H9 (cell line): ENCODE measurements at regions not wholly inside any gene's neighbourhood (a gene's known extent, or its start where the extent isn't known, plus 50 kb on each side); places are given as distances from the start of the nearest gene placed in this dataset.

Experiments used
- DNase-seq: peaks from one replicate; pipeline ENCODE4 v3.0.0-alpha.2; 2017
- H2AFZ ChIP-seq: one replicate; pipeline ENCODE4 v1.6.1; 2013; ENCODE audit warnings: mild to moderate bottlenecking, low read length, control low read depth, moderate library complexity
- H2AK5ac ChIP-seq: 2 replicates; pipeline ENCODE4 v1.6.1; 2013; ENCODE audit warnings: low read length, control low read depth, mixed read lengths; ENCODE audit not compliant: insufficient read length
- H2BK120ac ChIP-seq: one replicate; pipeline ENCODE4 v1.6.1; 2013; ENCODE audit warnings: low read depth, mild to moderate bottlenecking, low read length, control low read depth, inconsistent platforms; ENCODE audit not compliant: poor library complexity, severe bottlenecking
- H2BK12ac ChIP-seq: 2 replicates; pipeline ENCODE4 v1.6.1; 2013; ENCODE audit warnings: low read length, control low read depth, mixed read lengths, low read depth; ENCODE audit not compliant: insufficient read length
- H2BK15ac ChIP-seq: 2 replicates; pipeline ENCODE4 v1.6.1; 2013; ENCODE audit warnings: low read depth, low read length, control low read depth
- H2BK20ac ChIP-seq: one replicate; pipeline ENCODE4 v1.6.1; 2013; ENCODE audit warnings: low read depth, mild to moderate bottlenecking, low read length, control low read depth, inconsistent platforms; ENCODE audit not compliant: poor library complexity, severe bottlenecking
- H2BK5ac ChIP-seq: 2 replicates; pipeline ENCODE4 v1.6.1; 2013; ENCODE audit warnings: low read length, control low read depth, mixed read lengths; ENCODE audit not compliant: insufficient read length
- H3K14ac ChIP-seq: 2 replicates; pipeline ENCODE4 v1.6.1; 2013; ENCODE audit warnings: low read length, control low read depth; ENCODE audit not compliant: insufficient read depth
- H3K18ac ChIP-seq: 2 replicates; pipeline ENCODE4 v1.6.1; 2013; ENCODE audit warnings: low read depth, mild to moderate bottlenecking, mixed read lengths, low read length, control low read depth; ENCODE audit not compliant: insufficient read length
- H3K23ac ChIP-seq: 2 replicates; pipeline ENCODE4 v1.6.1; 2013; ENCODE audit warnings: low read length, control low read depth, mixed read lengths, low read depth; ENCODE audit not compliant: insufficient read length
- H3K23me2 ChIP-seq: 2 replicates; pipeline ENCODE4 v1.6.1; 2013; ENCODE audit warnings: low read depth, mild to moderate bottlenecking, mixed read lengths, low read length, control low read depth; ENCODE audit not compliant: insufficient read length, poor library complexity, severe bottlenecking
- H3K27ac ChIP-seq: 2 replicates; pipeline ENCODE4 v1.5.1; 2013; ENCODE audit warnings: low read length, control low read depth, mixed read lengths, low read depth; ENCODE audit not compliant: insufficient read length
- H3K27me3 ChIP-seq: 2 replicates; pipeline ENCODE4 v1.6.1; 2013; ENCODE audit warnings: low read length, control low read depth, inconsistent platforms; ENCODE audit not compliant: insufficient read depth
- H3K4ac ChIP-seq: 2 replicates; pipeline ENCODE4 v1.6.1; 2013; ENCODE audit warnings: low read depth, mild to moderate bottlenecking, control low read depth, inconsistent platforms, low read length, moderate library complexity
- H3K4me1 ChIP-seq: 2 replicates; pipeline ENCODE4 v1.6.1; 2013; ENCODE audit warnings: low read length, control low read depth, inconsistent platforms; ENCODE audit not compliant: insufficient read depth
- H3K4me2 ChIP-seq: 2 replicates; pipeline ENCODE4 v1.6.1; 2013; ENCODE audit warnings: low read length, control low read depth, mixed read lengths; ENCODE audit not compliant: insufficient read length, insufficient read depth
- H3K56ac ChIP-seq: 2 replicates; pipeline ENCODE4 v1.6.1; 2013; ENCODE audit warnings: low read depth, mild to moderate bottlenecking, mixed read lengths, low read length, control low read depth; ENCODE audit not compliant: insufficient read length
- H3K79me1 ChIP-seq: 2 replicates; pipeline ENCODE4 v1.6.1; 2013; ENCODE audit warnings: low read depth, mild to moderate bottlenecking, moderate library complexity, low read length, control low read depth, inconsistent platforms; ENCODE audit not compliant: insufficient read depth, poor library complexity, severe bottlenecking
- H3K79me2 ChIP-seq: 2 replicates; pipeline ENCODE4 v1.6.1; 2013; ENCODE audit warnings: low read length, control low read depth, inconsistent platforms; ENCODE audit not compliant: insufficient read depth
- H3K9ac ChIP-seq: 2 replicates; pipeline ENCODE4 v1.6.1; 2013; ENCODE audit warnings: low read length, control low read depth, mixed read lengths; ENCODE audit not compliant: insufficient read length; ENCODE audit errors: extremely low read depth
- H3K9me3 ChIP-seq: one replicate; pipeline ENCODE4 v1.6.1; 2013; ENCODE audit warnings: low read depth, low read length, inconsistent platforms; ENCODE audit not compliant: control insufficient read depth
- H3T11ph ChIP-seq: one replicate; pipeline ENCODE4 v1.6.1; 2013; ENCODE audit warnings: mild to moderate bottlenecking, low read length, control low read depth, inconsistent platforms
- H4K20me1 ChIP-seq: one replicate; pipeline ENCODE4 v1.6.1; 2013; ENCODE audit not compliant: control insufficient read depth, insufficient read length, insufficient read depth
- H4K5ac ChIP-seq: 2 replicates; pipeline ENCODE4 v1.6.1; 2013; ENCODE audit warnings: low read depth, mild to moderate bottlenecking, mixed read lengths, low read length, control low read depth; ENCODE audit not compliant: insufficient read length
- H4K8ac ChIP-seq: replicated peaks from 2 replicates; pipeline ENCODE4 v1.6.1; 2013; ENCODE audit warnings: low read length, control low read depth, mixed read lengths, low read depth; ENCODE audit not compliant: insufficient read length
- H4K91ac ChIP-seq: 2 replicates; pipeline ENCODE4 v1.6.1; 2013; ENCODE audit warnings: low read depth, mild to moderate bottlenecking, moderate library complexity, mixed read lengths, low read length, control low read depth; ENCODE audit not compliant: insufficient read length
- H3K27ac Mint-ChIP-seq, 3 experiments: 2 replicates in 2 of 3; 3 replicates in 1 of 3; pipeline ENCODE4 v1.8.0; 2020 to 2021; ENCODE audit warnings: mixed read lengths in 3 of 3, mild to moderate bottlenecking in 1 of 3, moderate library complexity in 1 of 3
- H3K27me3 Mint-ChIP-seq: 2 replicates; pipeline ENCODE4 v1.8.0; 2021; ENCODE audit warnings: low read depth, mild to moderate bottlenecking, moderate library complexity, mixed read lengths
- H3K36me3 Mint-ChIP-seq, 3 experiments: 2 replicates in 2 of 3; 3 replicates in 1 of 3; pipeline ENCODE4 v1.8.0; 2020 to 2021; ENCODE audit warnings: low read depth in 3 of 3, mixed read lengths in 3 of 3; ENCODE audit not compliant: insufficient read depth in 1 of 3
- H3K4me1 Mint-ChIP-seq, 2 experiments: 2 replicates each; pipeline ENCODE4 v1.8.0; 2020; ENCODE audit warnings: mixed read lengths in 2 of 2
- H3K4me3 Mint-ChIP-seq, 2 experiments: 2 replicates in 1 of 2; 3 replicates in 1 of 2; pipeline ENCODE4 v1.8.0; 2020 to 2021; ENCODE audit warnings: mild to moderate bottlenecking in 2 of 2, mixed read lengths in 2 of 2, moderate library complexity in 1 of 2
- H3K9me3 Mint-ChIP-seq, 2 experiments: 2 replicates in 1 of 2; 3 replicates in 1 of 2; pipeline ENCODE4 v1.8.0; 2020; ENCODE audit warnings: mild to moderate bottlenecking in 2 of 2, mixed read lengths in 2 of 2, moderate library complexity in 1 of 2
- CTCF ChIP-seq: fragments of 200-600 bp; sonication (generic); conservative IDR thresholded peaks from 3 replicates; pipeline ENCODE4 v1.8.0; 2021; ENCODE audit warnings: antibody characterized with exemption, mild to moderate bottlenecking
- WGBS: extraction: QIAGEN DNeasy Blood & Tissue Kit; methylation state at CpG from one replicate; pipeline ENCODE4 v1.1.7; 2013; ENCODE audit warnings: missing lambda C conversion rate, low lambda C conversion rate, mixed read lengths; ENCODE audit not compliant: insufficient read length; ENCODE audit errors: extremely low coverage; 5-methylcytosine and 5-hydroxymethylcytosine counted together

GRCh38 chr14:55977392-55978150, 140.6 kb upstream of the PELI2 start:
- TF ChIP-seq CTCF = no peak

More at GRCh38 chr14:55977392-55978150, 140.6 kb upstream of the PELI2 start:
- no peak for DNase-seq
- Histone ChIP-seq H3K18ac (no peak overlapping the region), H2BK5ac (no peak overlapping the region), H4K20me1 (no peaks in the 10 kb centered on the region), H3K56ac (no peak overlapping the region), H2BK15ac (no peak overlapping the region), H3K27me3 (no peaks in the 10 kb centered on the region), H3K79me2 (no peaks in the 10 kb centered on the region), H3T11ph (no peak overlapping the region), H3K9ac (no peak overlapping the region), H2BK20ac (no peak overlapping the region), H3K4me1 (no peaks in the 10 kb centered on the region), H2AK5ac (no peak overlapping the region), H4K8ac (no peak overlapping the region), H3K79me1 (no peaks in the 10 kb centered on the region), H4K5ac (no peak overlapping the region), H3K14ac (no peak overlapping the region), H3K27ac (no peak overlapping the region), H3K4me2 (no peak overlapping the region), H2BK120ac (no peak overlapping the region), H3K4ac (no peak overlapping the region), H3K9me3 (no peaks in the 10 kb centered on the region), H4K91ac (no peak overlapping the region), H3K23me2 (no peaks in the 10 kb centered on the region), H2BK12ac (no peak overlapping the region), H2AFZ (no peak overlapping the region), H3K23ac (no peak overlapping the region)
- peaks cover 0 to 3% of the 10 kb centered on the region in 2 experiments; a peak in 1 of 4 replicates for H3K4me1 Mint-ChIP-seq
- WGBS = no CpG with 5 or more reads among the region's 4 CpGs
- peaks cover 0 to 4% (median 0%) of the 10 kb centered on the region in 3 experiments; a peak in 1 of 7 replicates for H3K36me3 Mint-ChIP-seq
- H3K27ac Mint-ChIP-seq = no peak overlapping the region
- no peak overlapping the region for H3K4me3 Mint-ChIP-seq
- H3K9me3 Mint-ChIP-seq = peaks cover 4 to 5% of the 10 kb centered on the region in 2 experiments; a peak in 3 of 5 replicates
- H3K27me3 Mint-ChIP-seq = no peaks in the 10 kb centered on the region
